ENCODE measurements at regions not wholly inside any gene's neighbourhood (a gene's known extent, or its start where the extent isn't known, plus 50 kb on each side); places are given as distances from the start of the nearest gene placed in this dataset.

DNA sequence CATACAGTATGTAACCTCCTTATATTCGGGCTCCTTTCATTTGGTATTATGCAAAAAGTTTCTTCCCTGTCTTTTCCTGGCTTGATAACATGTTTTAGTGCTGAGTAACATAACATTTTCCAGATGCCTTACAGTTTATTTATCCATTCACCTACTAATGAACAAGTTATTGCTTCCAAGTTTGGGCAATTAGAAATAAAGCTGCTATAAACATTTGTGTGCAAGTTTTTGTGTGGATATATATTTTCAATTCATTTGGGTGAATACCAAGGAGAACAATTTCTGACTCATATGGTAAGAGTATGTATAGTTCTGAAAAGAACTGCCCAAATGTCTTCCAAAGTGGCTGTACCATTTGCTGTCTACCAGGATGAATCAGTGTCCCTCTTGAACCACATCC, 360.9 kb downstream of the PCDH17 start:
- H2BK12ac ChIP-seq (ENCODE audit: low read length): no peak overlapping the region
- H3K4me3 ChIP-seq (ENCODE audit: low read depth, low read length): no peak overlapping the region
- H3K36me3 ChIP-seq (ENCODE audit: control insufficient read depth in 1 of 2, insufficient read depth in 2 of 2, low read length in 2 of 2): no peaks in the 10 kb centered on the region
- H3K79me2 ChIP-seq (ENCODE audit: control insufficient read depth, insufficient read depth, low read length, poor library complexity): no peaks in the 10 kb centered on the region
- H3K14ac ChIP-seq (ENCODE audit: low read length): no peak overlapping the region
- no peak overlapping the region for H3K18ac ChIP-seq (ENCODE audit: low read length)
- H3K27me3 ChIP-seq (ENCODE audit: insufficient read depth, low read length): no peaks in the 10 kb centered on the region
- H3K9ac ChIP-seq (ENCODE audit: low read length): no peak overlapping the region
- H2AK5ac ChIP-seq (ENCODE audit: low read length): no peak overlapping the region
- H3K9me3 ChIP-seq (ENCODE audit: insufficient read depth, low read depth, low read length): no peaks in the 10 kb centered on the region
- H4K8ac ChIP-seq (ENCODE audit: low read depth, low read length): no peak overlapping the region
- H4K12ac ChIP-seq (ENCODE audit: low read depth, low read length): no peak overlapping the region
- no peak overlapping the region for H3K4ac ChIP-seq (ENCODE audit: low read depth, low read length)
- H3K27ac ChIP-seq (ENCODE audit: low read depth, low read length): no peak overlapping the region
- no peaks in the 10 kb centered on the region for H3K79me1 ChIP-seq (ENCODE audit: low read length)
- no peak for DNase-seq
- H2BK120ac ChIP-seq (ENCODE audit: insufficient read depth, low read length, poor library complexity): no peak overlapping the region
- no peaks in the 10 kb centered on the region for H3K4me1 ChIP-seq (ENCODE audit: control insufficient read depth in 1 of 2, insufficient read depth in 2 of 2, low read length in 2 of 2)
- H3K23ac ChIP-seq (ENCODE audit: low read length): no peak overlapping the region
- no CpG with 5 or more reads among the region's 1 CpG for WGBS (ENCODE audit: extremely low coverage, insufficient coverage, insufficient read length)
- H3K4me2 ChIP-seq (ENCODE audit: low read length): no peak overlapping the region
- H2AFZ ChIP-seq (ENCODE audit: insufficient read depth, low read length, poor library complexity): no peak overlapping the region
- H4K91ac ChIP-seq (ENCODE audit: low read depth, low read length): no peak overlapping the region
- H2BK5ac ChIP-seq (ENCODE audit: low read depth, low read length, poor library complexity): no peak overlapping the region

DNA sequence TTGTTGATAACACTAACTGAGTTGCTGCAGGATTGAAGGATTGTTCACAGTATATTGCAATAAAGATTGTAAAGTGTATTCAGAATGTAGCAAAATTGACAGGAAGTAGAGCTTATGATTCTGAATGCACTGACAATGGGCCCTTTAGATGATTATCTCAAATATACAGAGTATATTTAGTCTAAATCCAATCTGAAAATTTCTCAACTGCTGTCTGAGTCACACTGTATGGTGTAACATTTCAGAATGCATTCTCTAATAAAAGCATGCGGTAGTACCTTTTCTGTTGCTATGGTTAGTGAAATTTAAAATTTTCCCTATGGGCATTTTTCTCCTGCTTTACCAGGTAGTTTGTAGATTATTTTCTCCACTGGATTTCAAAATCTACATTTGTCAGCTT, 365.2 kb downstream of the PCDH17 start:
- H4K8ac ChIP-seq (ENCODE audit: low read depth, low read length): no peak overlapping the region

DNA sequence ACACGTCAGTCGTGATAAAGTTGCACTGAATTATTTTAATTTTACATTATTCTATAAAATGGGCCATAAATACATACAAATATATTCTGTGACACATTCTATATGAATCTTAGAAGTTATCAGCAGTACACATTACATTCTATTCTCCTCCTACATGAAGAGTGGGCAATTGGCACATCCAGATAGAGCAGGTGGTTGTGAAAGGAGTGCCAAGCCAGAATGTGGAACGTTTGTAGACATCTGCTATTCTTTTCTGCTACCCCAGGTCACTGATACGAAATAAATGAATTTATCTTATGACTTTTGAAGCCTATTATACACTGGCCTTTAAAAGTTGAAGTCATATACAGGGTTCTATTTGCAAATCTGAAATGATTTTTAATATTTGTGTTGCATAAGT, 373.2 kb downstream of the PCDH17 start:
- H2AK5ac ChIP-seq (ENCODE audit: low read length): no peak overlapping the region
- H3K79me1 ChIP-seq (ENCODE audit: low read length): no peaks in the 10 kb centered on the region
- no peak overlapping the region for H2AFZ ChIP-seq (ENCODE audit: insufficient read depth, low read length, poor library complexity)
- H3K18ac ChIP-seq (ENCODE audit: low read length): no peak overlapping the region
- no peak overlapping the region for H2BK12ac ChIP-seq (ENCODE audit: low read length)
- H3K27ac ChIP-seq (ENCODE audit: low read depth, low read length): no peak overlapping the region
- no peak overlapping the region for H3K4me2 ChIP-seq (ENCODE audit: low read length)
- no peak overlapping the region for H2BK120ac ChIP-seq (ENCODE audit: insufficient read depth, low read length, poor library complexity)
- no peak overlapping the region for H4K12ac ChIP-seq (ENCODE audit: low read depth, low read length)
- H3K14ac ChIP-seq (ENCODE audit: low read length): no peak overlapping the region
- no peaks in the 10 kb centered on the region for H3K36me3 ChIP-seq (ENCODE audit: control insufficient read depth in 1 of 2, insufficient read depth in 2 of 2, low read length in 2 of 2)
- no peak overlapping the region for H4K8ac ChIP-seq (ENCODE audit: low read depth, low read length)
- H3K27me3 ChIP-seq (ENCODE audit: insufficient read depth, low read length): no peaks in the 10 kb centered on the region
- H3K9ac ChIP-seq (ENCODE audit: low read length): no peak overlapping the region
- no peaks in the 10 kb centered on the region for H3K4me1 ChIP-seq (ENCODE audit: control insufficient read depth in 1 of 2, insufficient read depth in 2 of 2, low read length in 2 of 2)
- WGBS (ENCODE audit: extremely low coverage, insufficient coverage, insufficient read length): no CpG with 5 or more reads among the region's 4 CpGs
- no peaks in the 10 kb centered on the region for H3K9me3 ChIP-seq (ENCODE audit: insufficient read depth, low read depth, low read length)
- H2BK5ac ChIP-seq (ENCODE audit: low read depth, low read length, poor library complexity): no peak overlapping the region
- H3K23ac ChIP-seq (ENCODE audit: low read length): no peak overlapping the region
- no peak overlapping the region for H3K4me3 ChIP-seq (ENCODE audit: low read depth, low read length)
- no peak for DNase-seq
- H3K4ac ChIP-seq (ENCODE audit: low read depth, low read length): no peak overlapping the region
- no peaks in the 10 kb centered on the region for H3K79me2 ChIP-seq (ENCODE audit: control insufficient read depth, insufficient read depth, low read length, poor library complexity)
- H4K91ac ChIP-seq (ENCODE audit: low read depth, low read length): no peak overlapping the region

More for the DNA sequence above, 365.2 kb downstream of the PCDH17 start:
- Histone ChIP-seq H3K14ac (ENCODE audit: low read length) (no peak overlapping the region), H3K27ac (ENCODE audit: low read depth, low read length) (no peak overlapping the region), H3K4ac (ENCODE audit: low read depth, low read length) (no peak overlapping the region), H3K4me3 (ENCODE audit: low read depth, low read length) (no peak overlapping the region), H3K9ac (ENCODE audit: low read length) (no peak overlapping the region), H3K79me2 (ENCODE audit: control insufficient read depth, insufficient read depth, low read length, poor library complexity) (no peaks in the 10 kb centered on the region), H4K91ac (ENCODE audit: low read depth, low read length) (no peak overlapping the region), H2AK5ac (ENCODE audit: low read length) (no peak overlapping the region), H3K79me1 (ENCODE audit: low read length) (no peaks in the 10 kb centered on the region), H3K18ac (ENCODE audit: low read length) (no peak overlapping the region), H3K9me3 (ENCODE audit: insufficient read depth, low read depth, low read length) (no peaks in the 10 kb centered on the region), H4K12ac (ENCODE audit: low read depth, low read length) (no peak overlapping the region), H2AFZ (ENCODE audit: insufficient read depth, low read length, poor library complexity) (no peak overlapping the region), H3K4me2 (ENCODE audit: low read length) (no peak overlapping the region), H2BK12ac (ENCODE audit: low read length) (no peak overlapping the region), H3K27me3 (ENCODE audit: insufficient read depth, low read length) (no peaks in the 10 kb centered on the region), H3K23ac (ENCODE audit: low read length) (no peak overlapping the region), H2BK5ac (ENCODE audit: low read depth, low read length, poor library complexity) (no peak overlapping the region), H3K36me3 (ENCODE audit: control insufficient read depth in 1 of 2, insufficient read depth in 2 of 2, low read length in 2 of 2) (no peaks in the 10 kb centered on the region), H3K4me1 (ENCODE audit: control insufficient read depth in 1 of 2, insufficient read depth in 2 of 2, low read length in 2 of 2) (no peaks in the 10 kb centered on the region), H2BK120ac (ENCODE audit: insufficient read depth, low read length, poor library complexity) (no peak overlapping the region)
- WGBS (ENCODE audit: extremely low coverage, insufficient coverage, insufficient read length): no CpG with 5 or more reads among the region's 1 CpG
- peak; percentile 42 to 94 for DNase-seq

DNA sequence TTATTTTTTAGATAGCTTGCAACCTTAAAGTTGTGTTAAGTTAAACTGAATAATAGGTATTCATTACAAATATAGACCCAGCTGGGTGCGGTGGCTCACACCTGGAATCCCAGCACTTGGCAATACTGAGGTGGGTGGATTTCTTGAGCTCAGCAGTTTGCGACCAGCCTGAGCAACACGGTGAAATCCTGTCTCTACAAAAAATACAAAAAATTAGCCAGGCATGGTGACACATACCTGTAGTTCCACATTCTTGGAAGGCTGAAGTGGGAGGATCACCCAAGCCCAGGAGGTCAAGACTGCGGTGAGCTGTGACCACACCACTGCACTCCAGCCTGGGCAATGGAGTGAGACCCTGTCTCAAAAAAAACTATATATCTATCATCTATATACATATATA, 386.5 kb downstream of the PCDH17 start:
- Histone ChIP-seq H3K79me1 (ENCODE audit: low read length) (peaks cover 4% of the 10 kb centered on the region), H2BK120ac (ENCODE audit: insufficient read depth, low read length, poor library complexity) (no peak overlapping the region), H3K4ac (ENCODE audit: low read depth, low read length) (no peak overlapping the region), H2AK5ac (ENCODE audit: low read length) (no peak overlapping the region), H3K9ac (ENCODE audit: low read length) (no peak overlapping the region), H2BK5ac (ENCODE audit: low read depth, low read length, poor library complexity) (no peak overlapping the region), H3K4me2 (ENCODE audit: low read length) (no peak overlapping the region), H3K27me3 (ENCODE audit: insufficient read depth, low read length) (no peaks in the 10 kb centered on the region), H4K91ac (ENCODE audit: low read depth, low read length) (no peak overlapping the region), H3K27ac (ENCODE audit: low read depth, low read length) (no peak overlapping the region), H3K4me3 (ENCODE audit: low read depth, low read length) (no peak overlapping the region), H4K12ac (ENCODE audit: low read depth, low read length) (no peak overlapping the region), H3K9me3 (ENCODE audit: insufficient read depth, low read depth, low read length) (no peaks in the 10 kb centered on the region), H3K14ac (ENCODE audit: low read length) (no peak overlapping the region), H3K79me2 (ENCODE audit: control insufficient read depth, insufficient read depth, low read length, poor library complexity) (no peaks in the 10 kb centered on the region), H3K36me3 (ENCODE audit: control insufficient read depth in 1 of 2, insufficient read depth in 2 of 2, low read length in 2 of 2) (no peaks in the 10 kb centered on the region), H4K8ac (ENCODE audit: low read depth, low read length) (no peak overlapping the region), H2AFZ (ENCODE audit: insufficient read depth, low read length, poor library complexity) (no peak overlapping the region), H3K4me1 (ENCODE audit: control insufficient read depth in 1 of 2, insufficient read depth in 2 of 2, low read length in 2 of 2) (no peaks in the 10 kb centered on the region), H2BK12ac (ENCODE audit: low read length) (no peak overlapping the region), H3K18ac (ENCODE audit: low read length) (no peak overlapping the region), H3K23ac (ENCODE audit: low read length) (no peak overlapping the region)
- DNase-seq: peak; percentile 59 to 85
- WGBS (ENCODE audit: extremely low coverage, insufficient coverage, insufficient read length): no CpG with 5 or more reads among the region's 4 CpGs

Measured in trophoblast cell (in vitro differentiated cells and primary cell).